ENCODE measurements at regions not wholly inside any gene's neighbourhood (a gene's known extent, or its start where the extent isn't known, plus 50 kb on each side); places are given as distances from the start of the nearest gene placed in this dataset.

GRCh38 chr2:63740943-63741342 lies 100.8 kb upstream of the UGP2 start:
- no peak for DNase-seq (ENCODE audit: low read depth)
- H3K27me3 ChIP-seq (ENCODE audit: control insufficient read depth, insufficient read depth, low read length), result no peaks in the 10 kb centered on the region
- no peak overlapping the region for H3K4me3 ChIP-seq (ENCODE audit: low read depth, low read length)
- POLR2A ChIA-PET, result no interaction called here
- no peaks in the 10 kb centered on the region for H3K36me3 ChIP-seq (ENCODE audit: control insufficient read depth, insufficient read depth, low read length)
- CTCF ChIA-PET, result interaction anchor here (1.7 kb wide), 1 partner anchor 42 kb away, joined by 4 read pairs; no protein-coding TSS in a partner anchor
- TF ChIP-seq CTCF (IDR thresholded peaks at IDR 0.05; ENCODE audit: insufficient read depth, low read depth, low read length), result no peak

GRCh38 chr2:63741884-63742579 lies 99.7 kb upstream of the UGP2 start:
- Histone ChIP-seq H3K36me3 (ENCODE audit: control insufficient read depth, insufficient read depth, low read length) (no peaks in the 10 kb centered on the region), H3K4me3 (ENCODE audit: low read depth, low read length) (no peak overlapping the region), H3K27me3 (ENCODE audit: control insufficient read depth, insufficient read depth, low read length) (no peaks in the 10 kb centered on the region)
- TF ChIP-seq CTCF (IDR thresholded peaks at IDR 0.05; ENCODE audit: insufficient read depth, low read depth, low read length), result no peak
- ChIA-PET CTCF (interaction anchor here (0.6 to 1.7 kb wide), 2 partner anchors 43 to 1344 kb away, joined by 4 to 5 read pairs; no protein-coding TSS in a partner anchor), POLR2A (no interaction called here)
- DNase-seq (ENCODE audit: low read depth), result no peak

- no peak for TF ChIP-seq CTCF (IDR thresholded peaks at IDR 0.05; ENCODE audit: insufficient read depth, low read depth, low read length)
- POLR2A ChIA-PET, result no interaction called here
- CTCF ChIA-PET, result no interaction called here
- Histone ChIP-seq H3K36me3 (ENCODE audit: control insufficient read depth, insufficient read depth, low read length) (no peaks in the 10 kb centered on the region), H3K4me3 (ENCODE audit: low read depth, low read length) (no peak overlapping the region), H3K27me3 (ENCODE audit: control insufficient read depth, insufficient read depth, low read length) (no peaks in the 10 kb centered on the region)
- no peak for DNase-seq (ENCODE audit: low read depth)
These were observed 99.1 kb upstream of the UGP2 start for GRCh38 chr2:63742580-63742976.

- no peak for DNase-seq (ENCODE audit: low read depth)
- POLR2A ChIA-PET, result no interaction called here
- H3K27me3 ChIP-seq (ENCODE audit: control insufficient read depth, insufficient read depth, low read length), result no peaks in the 10 kb centered on the region
- CTCF ChIA-PET, result interaction anchor here (0.9 to 1.2 kb wide), 2 partner anchors 8 kb away, joined by 3 read pairs; no protein-coding TSS in a partner anchor
- no peak for TF ChIP-seq CTCF (IDR thresholded peaks at IDR 0.05; ENCODE audit: insufficient read depth, low read depth, low read length)
- H3K36me3 ChIP-seq (ENCODE audit: control insufficient read depth, insufficient read depth, low read length), result no peaks in the 10 kb centered on the region
- H3K4me3 ChIP-seq (ENCODE audit: low read depth, low read length), result no peak overlapping the region
These were observed 98.3 kb upstream of the UGP2 start for GRCh38 chr2:63743170-63743981.
